Activated naive CD4-positive, alpha-beta T cell treated with anti-CD3 and anti-CD28 coated beads, Interleukin-2, amount 50 U/mL, for 72 hours (primary cell): ENCODE measurements at regions not wholly inside any gene's neighbourhood (a gene's known extent, or its start where the extent isn't known, plus 50 kb on each side); places are given as distances from the start of the nearest gene placed in this dataset.
"Not testable (repeated sequence)": the region's sequence is repeated elsewhere in the genome, so short reads cannot be mapped to it uniquely, and the experiment has no call there.

Experiments
- ATAC-seq, 2 donors: fragments of 150-1000 bp; cut with Tn5 transposase; 2 replicates each; pipeline ENCODE4 v1.10.0; 2021; ENCODE audit warnings: mild to moderate bottlenecking in 2 of 2, moderate library complexity in 2 of 2
- DNase-seq, 2 donors: peaks; one replicate each; pipeline ENCODE4 v3.0.0; 2021 to 2022; ENCODE audit warnings: low spot score in 2 of 2
- H3K27ac Mint-ChIP-seq, 2 donors: one replicate each; pipeline ENCODE4 v1.8.0; 2022; ENCODE audit warnings: mild to moderate bottlenecking in 2 of 2, mixed read lengths in 2 of 2
- H3K36me3 Mint-ChIP-seq, 2 donors: one replicate each; pipeline ENCODE4 v1.8.0; 2022; ENCODE audit warnings: mixed read lengths in 2 of 2
- H3K9me3 Mint-ChIP-seq, 2 donors: one replicate each; pipeline ENCODE4 v1.8.0; 2022; ENCODE audit warnings: mixed read lengths in 2 of 2

DNA sequence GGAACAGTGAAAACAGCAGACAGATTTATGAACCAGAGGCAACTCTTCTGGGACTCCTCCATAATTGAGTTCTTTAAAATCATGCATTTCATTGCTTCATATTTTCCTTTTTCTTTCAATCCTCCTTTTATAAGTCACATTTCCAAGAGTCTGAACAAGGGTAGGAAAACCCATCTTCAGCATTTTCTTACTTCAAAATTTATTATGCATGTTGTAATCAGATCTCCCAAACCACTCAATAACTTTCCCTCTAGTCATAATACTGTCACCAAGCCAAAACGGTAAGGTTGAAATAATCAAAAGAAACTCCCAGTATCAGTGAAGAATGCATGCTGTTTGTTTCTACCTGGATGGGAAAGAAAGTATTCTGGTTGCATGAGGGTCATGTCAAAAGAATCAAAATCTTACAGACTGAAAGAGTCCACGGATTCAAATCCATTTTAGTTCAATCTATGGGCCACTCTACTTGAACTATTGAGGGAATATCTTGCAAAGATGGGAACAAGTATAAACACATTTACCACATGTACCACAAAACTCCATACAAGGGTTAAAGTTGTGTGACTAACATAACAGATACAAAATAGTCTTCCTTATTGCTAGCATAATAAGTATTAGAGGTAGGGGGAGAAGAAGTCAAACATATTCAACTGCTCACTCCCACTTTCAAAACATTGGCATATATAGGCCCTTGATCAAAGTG lies 797.3 kb downstream of the MAT2B start:
- Mint-ChIP-seq H3K27ac (no peak overlapping the region), H3K36me3 (no peaks in the 10 kb centered on the region), H3K9me3 (peaks cover 5 to 7% of the 10 kb centered on the region in 2 donors)
- no peak for ATAC-seq
- DNase-seq = no peak

GRCh38 chr5:164303646-164304215 lies 798.3 kb downstream of the MAT2B start:
- Mint-ChIP-seq H3K9me3 (peaks cover 5 to 11% of the 10 kb centered on the region in 2 donors), H3K27ac (no peak overlapping the region), H3K36me3 (no peaks in the 10 kb centered on the region)
- ATAC-seq (no peak), DNase-seq (no peak)

- peaks cover 6 to 12% of the 10 kb centered on the region in 2 donors for H3K9me3 Mint-ChIP-seq
- DNase-seq = no peak
- no peak overlapping the region for H3K27ac Mint-ChIP-seq
- ATAC-seq = no peak
- no peaks in the 10 kb centered on the region for H3K36me3 Mint-ChIP-seq
These were observed 801.2 kb downstream of the MAT2B start for GRCh38 chr5:164306662-164307061.

DNA sequence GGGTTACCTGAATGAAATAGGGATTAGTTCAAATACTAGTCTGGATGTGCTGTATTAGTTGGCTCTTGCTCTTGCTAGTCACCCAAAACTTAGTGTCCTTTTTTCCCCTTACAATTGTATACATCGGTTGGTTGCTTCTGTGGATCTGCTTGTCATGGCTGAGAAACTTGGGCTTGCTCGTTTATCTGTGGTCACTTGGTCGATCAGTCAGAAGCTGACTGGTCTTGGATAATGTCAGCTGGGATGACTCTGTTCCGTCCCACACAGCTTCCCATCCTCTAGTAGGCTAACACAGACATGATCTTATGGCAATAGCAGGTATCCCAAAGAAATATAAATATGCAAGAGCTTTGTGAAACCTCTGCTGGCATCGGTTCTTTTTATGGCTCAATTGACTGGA lies 807.4 kb downstream of the MAT2B start:
- DNase-seq = no peak
- Mint-ChIP-seq H3K27ac (no peak overlapping the region), H3K36me3 (no peaks in the 10 kb centered on the region), H3K9me3 (peaks cover 2 to 7% of the 10 kb centered on the region in 2 donors)
- ATAC-seq = no peak

- Mint-ChIP-seq H3K27ac (no peak overlapping the region), H3K36me3 (no peaks in the 10 kb centered on the region), H3K9me3 (peaks cover 7 to 18% of the 10 kb centered on the region in 2 donors)
- ATAC-seq (no peak), DNase-seq (no peak)
These were observed 812.3 kb downstream of the MAT2B start for GRCh38 chr5:164317676-164318075.

GRCh38 chr5:164319161-164319560 lies 813.7 kb downstream of the MAT2B start:
- Mint-ChIP-seq H3K9me3 (peaks cover 7 to 18% of the 10 kb centered on the region in 2 donors), H3K27ac (no peak overlapping the region), H3K36me3 (no peaks in the 10 kb centered on the region)
- ATAC-seq (no peak), DNase-seq (no peak)

- DNase-seq (no peak), ATAC-seq (no peak)
- Mint-ChIP-seq H3K27ac (no peak overlapping the region), H3K9me3 (peaks cover 13 to 34% of the 10 kb centered on the region in 2 donors), H3K36me3 (peaks cover 0 to 11% of the 10 kb centered on the region in 2 donors)
These were observed 818.8 kb downstream of the MAT2B start for GRCh38 chr5:164324239-164324638.

DNA sequence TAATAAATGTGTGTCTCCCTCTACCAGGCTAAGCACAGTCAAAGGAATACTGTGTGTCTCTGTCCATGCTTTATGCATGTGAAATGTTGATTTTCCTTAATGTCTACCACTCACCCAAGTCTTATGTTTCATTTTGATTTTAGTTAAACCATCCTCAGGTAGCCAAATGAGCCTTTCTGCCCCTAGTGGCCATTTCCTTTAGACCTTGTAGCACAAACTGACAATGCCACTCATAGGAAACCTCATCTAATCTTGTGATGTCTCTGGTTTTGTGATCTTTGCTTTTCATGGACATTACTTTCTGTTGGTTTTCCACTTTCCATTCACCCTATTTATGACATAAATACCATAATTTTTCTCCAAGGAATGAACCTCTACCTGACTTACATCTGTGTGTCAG lies 820.8 kb downstream of the MAT2B start:
- peaks cover 7 to 17% of the 10 kb centered on the region in 2 donors for H3K9me3 Mint-ChIP-seq
- H3K36me3 Mint-ChIP-seq = peaks cover 0 to 11% of the 10 kb centered on the region in 2 donors
- DNase-seq (no peak), ATAC-seq (no peak)
- no peak overlapping the region for H3K27ac Mint-ChIP-seq

DNA sequence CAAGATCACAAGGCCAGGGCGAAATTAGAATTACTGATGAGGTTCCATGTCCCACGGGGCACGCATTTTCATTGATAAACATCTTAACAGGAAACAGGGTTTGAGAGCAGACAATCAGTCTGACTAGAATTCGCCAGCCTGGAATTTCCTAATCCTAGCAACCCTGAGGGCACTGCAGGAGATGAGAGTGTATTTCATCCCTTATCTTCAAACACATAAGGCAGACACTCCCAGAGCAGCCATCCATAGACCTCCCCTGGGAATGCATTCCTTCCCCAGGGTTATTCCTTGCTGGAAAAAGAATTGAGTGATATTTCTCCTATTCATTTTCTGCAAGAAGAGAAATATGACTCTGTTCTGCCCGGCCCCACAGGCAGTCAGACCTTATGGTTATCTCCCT lies 821.7 kb downstream of the MAT2B start:
- peaks cover 7 to 17% of the 10 kb centered on the region in 2 donors for H3K9me3 Mint-ChIP-seq
- not testable (repeated sequence) for ATAC-seq, DNase-seq, H3K27ac Mint-ChIP-seq
- H3K36me3 Mint-ChIP-seq = peaks cover 0 to 11% of the 10 kb centered on the region in 2 donors

DNA sequence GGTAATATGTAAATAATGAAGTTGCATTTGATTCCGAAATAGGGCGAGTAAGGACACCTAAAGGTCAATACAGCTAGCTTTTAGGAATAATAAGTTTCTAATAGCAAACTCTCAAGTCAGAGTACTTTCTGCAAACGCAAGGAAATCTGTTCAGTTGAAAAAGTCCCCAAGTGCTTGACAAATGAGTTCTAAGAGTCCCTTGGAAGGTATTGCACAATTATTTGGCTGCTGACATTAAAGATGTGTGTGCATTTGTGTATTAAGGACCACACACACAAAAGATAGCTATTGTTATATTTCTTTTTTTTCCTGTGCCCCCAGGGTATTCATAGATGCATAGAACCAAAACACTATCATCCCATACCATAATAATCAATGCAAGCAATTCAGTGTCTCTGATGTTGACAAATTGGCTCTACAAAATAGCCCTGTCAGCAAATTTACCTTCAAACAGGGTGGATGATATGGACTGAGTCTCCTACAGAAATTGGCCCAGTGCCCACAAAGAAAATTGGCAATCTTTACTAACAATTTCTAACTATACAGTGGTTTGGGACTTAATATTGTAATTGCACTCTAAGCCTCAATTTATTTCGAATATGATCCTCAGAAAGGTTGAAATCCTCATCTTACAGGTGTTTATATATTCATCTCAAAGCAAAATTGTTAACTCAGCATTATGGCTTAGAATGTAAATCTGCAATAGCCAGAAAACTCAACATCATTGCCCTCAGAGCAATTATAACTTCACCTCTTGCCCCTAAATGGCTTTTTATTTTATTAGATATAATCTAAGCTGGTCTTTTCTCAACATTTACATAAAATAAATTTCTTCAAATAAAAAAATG lies 827.2 kb downstream of the MAT2B start:
- no peak for ATAC-seq

DNA sequence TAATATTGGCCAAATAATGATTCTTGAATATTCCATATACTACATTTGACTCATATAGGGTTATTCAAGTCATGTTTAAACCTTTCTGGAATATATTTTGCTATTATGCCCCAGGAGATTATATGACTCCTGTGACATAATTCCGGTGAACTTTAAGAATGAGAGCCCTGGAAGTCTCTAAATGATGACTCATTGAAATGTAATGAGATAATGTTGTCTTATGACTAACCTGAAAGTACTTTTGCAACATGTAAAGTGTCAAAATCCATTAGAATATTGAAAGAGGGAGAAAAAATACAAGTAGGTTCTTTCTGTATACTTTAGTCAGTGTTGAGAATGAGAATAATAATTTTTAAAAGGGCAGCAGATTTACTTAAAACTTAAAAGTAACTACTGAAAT lies 830.4 kb downstream of the MAT2B start:
- DNase-seq (no peak), ATAC-seq (no peak)
- Mint-ChIP-seq H3K27ac (no peak overlapping the region), H3K9me3 (peaks cover 14 to 19% of the 10 kb centered on the region in 2 donors), H3K36me3 (no peaks in the 10 kb centered on the region)

More for the DNA sequence above, 827.2 kb downstream of the MAT2B start:
- H3K9me3 Mint-ChIP-seq = peaks cover 10 to 13% of the 10 kb centered on the region in 2 donors
- DNase-seq = no peak
- no peak overlapping the region for H3K27ac Mint-ChIP-seq
- no peaks in the 10 kb centered on the region for H3K36me3 Mint-ChIP-seq

GRCh38 chr5:164336276-164336675 lies 830.9 kb downstream of the MAT2B start:
- Mint-ChIP-seq H3K9me3 (peaks cover 14 to 19% of the 10 kb centered on the region in 2 donors), H3K27ac (no peak overlapping the region), H3K36me3 (no peaks in the 10 kb centered on the region)
- ATAC-seq (no peak), DNase-seq (no peak)

DNA sequence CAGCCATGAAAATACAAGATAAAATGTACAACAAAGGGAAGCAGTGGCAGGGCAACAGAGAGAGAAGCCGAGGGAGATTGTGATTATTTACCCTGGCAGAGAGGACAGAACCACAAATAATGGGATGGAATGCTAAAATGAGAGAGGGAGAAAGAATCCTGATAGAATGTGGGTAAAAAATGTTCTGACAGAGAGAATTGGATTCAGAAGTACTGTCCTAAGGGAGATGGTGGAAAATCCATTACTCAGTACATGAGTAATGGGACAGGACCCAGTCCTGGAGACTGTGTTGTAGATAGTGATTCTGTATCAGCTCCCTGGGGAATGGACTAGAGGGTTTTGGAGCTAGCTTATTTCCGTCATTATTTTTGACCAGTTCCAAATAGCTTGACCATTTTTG lies 831.5 kb downstream of the MAT2B start:
- peaks cover 14 to 19% of the 10 kb centered on the region in 2 donors for H3K9me3 Mint-ChIP-seq
- ATAC-seq (no peak), DNase-seq (no peak)
- no peaks in the 10 kb centered on the region for H3K36me3 Mint-ChIP-seq
- H3K27ac Mint-ChIP-seq = no peak overlapping the region

GRCh38 chr5:164341056-164341619 lies 835.7 kb downstream of the MAT2B start:
- DNase-seq (no peak), ATAC-seq (no peak)
- Mint-ChIP-seq H3K36me3 (no peaks in the 10 kb centered on the region), H3K9me3 (peaks cover 9 to 13% of the 10 kb centered on the region in 2 donors), H3K27ac (no peak overlapping the region)

- Mint-ChIP-seq H3K9me3 (peaks cover 6 to 17% of the 10 kb centered on the region in 2 donors), H3K27ac (no peak overlapping the region), H3K36me3 (no peaks in the 10 kb centered on the region)
- ATAC-seq = no peak
- DNase-seq = no peak
These were observed 839.9 kb downstream of the MAT2B start for GRCh38 chr5:164345173-164345849.

GRCh38 chr5:164345853-164346252 lies 840.4 kb downstream of the MAT2B start:
- no peak for DNase-seq
- Mint-ChIP-seq H3K9me3 (peaks cover 6 to 22% of the 10 kb centered on the region in 2 donors), H3K36me3 (no peaks in the 10 kb centered on the region), H3K27ac (no peak overlapping the region)
- ATAC-seq = no peak
